ENCODE measurements at regions not wholly inside any gene's neighbourhood (a gene's known extent, or its start where the extent isn't known, plus 50 kb on each side); places are given as distances from the start of the nearest gene placed in this dataset.
A peak's percentile ranks its signal among the peaks of the same experiment; 100 is the strongest.

DNA sequence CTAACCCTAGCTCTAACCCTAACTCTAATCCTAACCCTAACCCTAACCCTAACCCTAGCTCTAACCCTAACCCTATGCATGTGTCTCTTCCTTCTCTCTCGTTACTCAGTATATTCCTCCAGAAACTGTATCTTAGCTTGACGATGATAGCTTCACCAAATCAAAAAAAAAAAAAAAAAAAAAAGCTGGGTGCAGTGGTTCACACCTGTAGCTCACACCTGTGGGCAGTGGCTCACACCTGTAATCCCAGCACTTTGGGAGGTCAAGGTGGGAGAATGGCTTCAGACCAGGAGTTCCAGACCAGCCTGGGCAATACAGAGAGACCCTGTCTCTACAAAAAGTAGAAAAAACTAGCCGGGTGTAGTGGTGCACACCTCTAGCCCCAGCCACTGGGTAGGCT lies 414.0 kb downstream of the GATA3 start:
- TF ChIP-seq POLR2A (IDR thresholded peaks at IDR 0.05; ENCODE audit: low read length) (no peak), GATA1 (IDR thresholded peaks at IDR 0.05; ENCODE audit: low read depth, low read length) (no peak)
- DNase-seq = peak in 1 of 2 experiments; percentile 19

- DNase-seq = no peak
- TF ChIP-seq POLR2A (IDR thresholded peaks at IDR 0.05; ENCODE audit: low read length) (no peak), GATA1 (IDR thresholded peaks at IDR 0.05; ENCODE audit: low read depth, low read length) (no peak)
Measured at GRCh38 chr10:8473205-8473604, 418.7 kb downstream of the GATA3 start.

DNA sequence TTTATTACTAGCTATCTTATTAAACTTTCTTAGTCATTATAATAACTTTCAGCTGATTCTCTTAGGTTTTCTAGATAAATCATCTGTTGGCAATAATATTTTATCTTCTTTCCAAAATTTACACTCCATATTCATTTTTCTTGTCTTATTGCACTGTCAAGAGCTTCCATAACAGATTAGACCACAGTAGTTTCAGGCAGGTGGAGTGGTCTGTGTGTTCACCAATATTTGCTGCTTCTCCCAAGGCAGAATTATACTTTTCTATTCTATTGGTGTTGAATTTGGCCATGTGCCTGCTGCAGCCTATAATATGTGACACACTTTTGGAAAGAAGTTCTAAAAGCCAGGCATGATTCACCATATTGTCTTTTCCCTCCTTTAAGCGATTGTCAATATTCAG lies 422.8 kb downstream of the GATA3 start:
- no peak for DNase-seq
- TF ChIP-seq GATA1 (IDR thresholded peaks at IDR 0.05; ENCODE audit: low read depth, low read length) = no peak
- TF ChIP-seq POLR2A (IDR thresholded peaks at IDR 0.05; ENCODE audit: low read length) = no peak

DNA sequence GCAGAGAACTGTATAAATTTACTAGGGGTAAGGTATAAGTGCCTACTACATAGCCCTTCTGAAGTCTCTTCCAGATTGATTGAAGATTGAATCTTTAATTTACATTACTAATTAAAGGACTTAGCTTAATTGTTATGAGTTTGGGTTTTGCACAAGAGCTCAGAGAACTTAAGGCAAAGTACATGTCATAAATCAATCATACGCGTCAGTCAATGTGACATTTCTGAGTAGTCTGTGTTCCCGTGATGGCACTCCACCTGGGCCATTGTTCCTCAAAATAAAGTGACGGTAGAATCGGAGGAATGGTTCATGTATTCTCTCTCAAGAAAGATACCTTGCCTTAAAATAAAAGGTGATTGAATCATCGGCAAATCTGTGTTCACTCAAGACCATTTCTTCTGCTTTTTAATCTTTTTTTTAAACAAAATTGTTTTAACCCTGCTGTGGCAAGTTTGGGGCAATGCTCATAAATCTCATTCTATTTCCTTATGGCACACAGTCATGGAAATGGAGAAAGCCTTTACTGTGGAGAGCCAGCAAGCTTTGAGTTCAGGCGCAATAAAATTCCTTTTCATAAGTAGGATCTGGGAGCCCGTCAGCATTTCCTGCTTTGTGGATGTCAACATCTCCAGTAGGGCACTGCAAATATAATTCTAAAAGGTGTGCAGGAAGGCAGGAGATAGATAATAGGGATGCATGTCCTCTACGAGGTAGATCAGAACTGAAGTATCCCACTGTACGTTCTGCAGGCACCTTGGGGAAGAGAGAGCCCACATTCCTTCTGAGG lies 427.4 kb downstream of the GATA3 start:
- no peak for TF ChIP-seq POLR2A (IDR thresholded peaks at IDR 0.05; ENCODE audit: low read length)
- no peak for TF ChIP-seq GATA1 (IDR thresholded peaks at IDR 0.05; ENCODE audit: low read depth, low read length)
- no peak for DNase-seq

GRCh38 chr10:8485032-8485431 lies 430.5 kb downstream of the GATA3 start:
- DNase-seq = no peak
- TF ChIP-seq POLR2A (IDR thresholded peaks at IDR 0.05; ENCODE audit: low read length) (no peak), GATA1 (IDR thresholded peaks at IDR 0.05; ENCODE audit: low read depth, low read length) (no peak)

DNA sequence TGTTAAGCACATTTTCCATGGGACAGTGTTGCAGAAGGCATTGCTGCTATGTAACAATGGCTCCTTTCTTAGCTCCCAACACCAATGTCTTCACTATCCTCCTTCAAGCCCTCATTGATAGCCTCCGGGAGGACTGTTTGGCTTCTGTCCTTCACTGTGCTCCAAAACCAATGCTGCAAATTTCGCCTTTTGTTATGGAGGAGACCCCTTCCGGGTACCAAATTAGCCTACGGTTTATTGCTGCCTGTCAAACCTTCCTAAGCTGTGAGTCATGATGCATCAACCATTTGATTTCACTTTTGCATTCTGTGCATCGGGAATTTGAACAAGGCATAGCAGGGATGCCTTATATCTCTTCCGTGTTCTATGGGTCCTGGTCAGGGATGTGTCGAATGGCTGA lies 432.9 kb downstream of the GATA3 start:
- no peak for DNase-seq
- TF ChIP-seq POLR2A (IDR thresholded peaks at IDR 0.05; ENCODE audit: low read length) = no peak
- TF ChIP-seq GATA1 (IDR thresholded peaks at IDR 0.05; ENCODE audit: low read depth, low read length) = no peak

- no peak for DNase-seq
- no peak for TF ChIP-seq POLR2A (IDR thresholded peaks at IDR 0.05; ENCODE audit: low read length)
- TF ChIP-seq GATA1 (IDR thresholded peaks at IDR 0.05; ENCODE audit: low read depth, low read length) = no peak
Measured at GRCh38 chr10:8489232-8489631, 434.7 kb downstream of the GATA3 start.

DNA sequence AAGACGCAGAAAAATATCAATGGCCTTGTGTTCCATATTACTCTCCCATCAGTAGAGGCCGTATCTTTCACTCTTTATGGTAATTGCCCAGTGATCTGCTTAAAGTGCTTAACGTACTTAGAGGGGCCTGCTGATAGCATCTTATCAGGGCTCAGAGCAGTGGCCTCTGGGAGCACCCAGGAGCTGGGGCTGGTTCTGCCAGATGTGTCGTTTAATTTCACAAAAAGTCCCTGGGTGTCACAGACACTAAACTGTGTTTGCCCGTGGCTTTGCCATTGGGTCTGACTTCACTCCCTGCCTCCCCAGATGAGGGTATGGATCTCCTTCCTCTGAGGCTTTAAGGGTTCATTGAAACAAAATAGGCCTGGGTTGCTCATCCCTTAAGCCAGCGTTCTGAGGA lies 435.3 kb downstream of the GATA3 start:
- no peak for TF ChIP-seq POLR2A (IDR thresholded peaks at IDR 0.05; ENCODE audit: low read length)
- TF ChIP-seq GATA1 (IDR thresholded peaks at IDR 0.05; ENCODE audit: low read depth, low read length) = no peak
- no peak for DNase-seq

GRCh38 chr10:8498290-8498689 lies 443.8 kb downstream of the GATA3 start:
- no peak for DNase-seq
- no peak for TF ChIP-seq POLR2A (IDR thresholded peaks at IDR 0.05; ENCODE audit: low read length)
- no peak for TF ChIP-seq GATA1 (IDR thresholded peaks at IDR 0.05; ENCODE audit: low read depth, low read length)

GRCh38 chr10:8498881-8499280 lies 444.4 kb downstream of the GATA3 start:
- TF ChIP-seq GATA1 (IDR thresholded peaks at IDR 0.05; ENCODE audit: low read depth, low read length) = no peak
- no peak for TF ChIP-seq POLR2A (IDR thresholded peaks at IDR 0.05; ENCODE audit: low read length)
- no peak for DNase-seq

- TF ChIP-seq POLR2A (IDR thresholded peaks at IDR 0.05; ENCODE audit: low read length) (no peak), GATA1 (IDR thresholded peaks at IDR 0.05; ENCODE audit: low read depth, low read length) (no peak)
- no peak for DNase-seq
Measured at GRCh38 chr10:8499312-8499711, 444.8 kb downstream of the GATA3 start.

DNA sequence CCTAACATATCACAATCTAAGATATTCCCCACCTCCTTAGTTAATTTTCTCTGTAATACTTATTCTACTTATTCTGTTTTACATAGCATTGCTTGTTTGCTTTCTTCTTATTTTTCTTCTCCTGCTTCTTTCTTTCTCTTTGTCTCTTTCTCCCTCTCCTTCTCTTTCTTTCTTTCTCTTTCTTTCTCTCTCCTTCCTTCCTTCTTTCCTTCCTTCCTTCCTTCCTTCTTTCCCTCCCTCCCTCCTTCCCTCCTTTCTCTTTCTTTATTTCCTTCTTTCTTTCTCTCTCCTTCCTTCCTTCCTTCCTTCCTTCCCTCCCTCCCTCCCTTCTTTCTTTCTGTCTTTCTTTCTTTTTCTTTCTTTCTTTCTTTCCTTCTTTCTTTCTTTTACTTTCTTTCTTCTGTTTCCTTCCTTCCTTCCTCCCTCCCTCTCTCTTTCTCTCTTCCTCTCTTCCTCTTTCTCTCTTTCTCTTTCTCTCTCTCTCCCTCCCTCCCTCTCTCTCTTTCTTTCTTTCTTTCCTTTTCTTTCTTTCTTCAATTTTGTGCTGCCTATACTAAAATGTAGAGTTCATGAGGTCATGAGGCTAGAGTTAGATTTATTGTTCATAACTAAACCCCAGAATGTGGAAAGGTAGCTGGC lies 445.4 kb downstream of the GATA3 start:
- TF ChIP-seq GATA1 (IDR thresholded peaks at IDR 0.05; ENCODE audit: low read depth, low read length) (no peak), POLR2A (IDR thresholded peaks at IDR 0.05; ENCODE audit: low read length) (no peak)
- DNase-seq = no peak

- TF ChIP-seq POLR2A (IDR thresholded peaks at IDR 0.05; ENCODE audit: low read length) (no peak), GATA1 (IDR thresholded peaks at IDR 0.05; ENCODE audit: low read depth, low read length) (no peak)
- no peak for DNase-seq
Measured at GRCh38 chr10:8502573-8502972, 448.1 kb downstream of the GATA3 start.

DNA sequence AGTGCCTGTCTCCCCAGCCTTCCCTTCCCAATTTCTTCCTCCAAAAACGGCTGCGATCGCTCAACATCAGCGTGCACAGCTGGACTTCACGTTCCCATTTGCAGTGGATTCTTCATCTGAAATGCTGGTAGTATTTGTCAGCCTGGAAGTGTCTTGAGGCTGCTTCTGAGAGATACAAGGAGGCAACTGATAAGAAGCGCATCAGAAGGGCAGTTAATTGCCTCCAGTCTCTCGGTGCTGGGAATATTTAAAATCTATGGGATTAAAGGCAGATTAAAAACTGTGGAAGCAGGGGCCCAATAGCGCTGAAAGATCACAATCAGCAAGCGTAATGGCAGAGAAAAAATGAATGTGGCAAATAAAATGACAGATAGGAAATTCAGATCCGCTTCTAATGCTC lies 450.0 kb downstream of the GATA3 start:
- no peak for TF ChIP-seq GATA1 (IDR thresholded peaks at IDR 0.05; ENCODE audit: low read depth, low read length)
- TF ChIP-seq POLR2A (IDR thresholded peaks at IDR 0.05; ENCODE audit: low read length) = no peak
- no peak for DNase-seq

DNA sequence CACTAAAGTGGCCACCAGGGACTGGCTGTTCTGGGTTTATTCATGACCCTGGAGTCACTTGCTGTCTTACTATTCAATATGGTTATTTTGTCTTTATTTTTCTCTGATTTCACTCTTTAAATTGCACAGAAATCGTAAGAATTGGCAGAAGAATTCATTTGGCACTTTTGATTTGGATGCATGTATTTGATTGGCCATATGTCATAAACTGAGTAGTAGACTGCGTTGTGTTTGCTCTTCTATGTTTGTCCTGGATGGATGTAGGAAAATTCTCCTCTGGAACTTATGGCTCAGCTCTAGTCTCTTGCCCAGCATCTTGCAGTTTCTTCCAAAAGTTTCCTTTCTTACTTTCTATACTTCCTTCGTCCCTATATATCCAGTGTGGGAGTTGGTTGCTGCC lies 452.7 kb downstream of the GATA3 start:
- no peak for TF ChIP-seq POLR2A (IDR thresholded peaks at IDR 0.05; ENCODE audit: low read length)
- TF ChIP-seq GATA1 (IDR thresholded peaks at IDR 0.05; ENCODE audit: low read depth, low read length) = no peak
- DNase-seq = no peak
